ENCODE measurements at regions not wholly inside any gene's neighbourhood (a gene's known extent, or its start where the extent isn't known, plus 50 kb on each side); places are given as distances from the start of the nearest gene placed in this dataset.

- ChIA-PET POLR2A (no interaction called here), CTCF (no interaction called here)
- Histone ChIP-seq H3K27me3 (replicated peaks in 2 of 5; ENCODE audit: control insufficient read depth in 4 of 5, insufficient read depth in 5 of 5, low read length in 4 of 5) (peaks cover 0 to 4% (median 0%) of the 10 kb centered on the region in 5 experiments), H3K27ac (ENCODE audit: insufficient read depth in 1 of 2, low read depth in 1 of 2, low read length in 2 of 2, poor library complexity in 1 of 2, severe bottlenecking in 2 of 2) (no peak overlapping the region), H3K36me3 (ENCODE audit: control insufficient read depth in 4 of 4, insufficient read depth in 4 of 4, low read length in 3 of 4) (no peaks in the 10 kb centered on the region), H3K9me3 (ENCODE audit: control extremely low read depth in 1 of 5, control insufficient read depth in 4 of 5, insufficient read depth in 2 of 5, low read depth in 1 of 5, low read length in 4 of 5) (no peaks in the 10 kb centered on the region), H3K4me1 (ENCODE audit: control extremely low read depth in 1 of 4, control insufficient read depth in 4 of 4, insufficient read depth in 4 of 4, low read length in 3 of 4) (no peaks in the 10 kb centered on the region), H3K4me3 (ENCODE audit: control insufficient read depth in 1 of 7, extremely low read depth in 1 of 7, insufficient read depth in 4 of 7, low read depth in 2 of 7, low read length in 6 of 7) (no peak overlapping the region)
- WGBS (ENCODE audit: insufficient coverage) = no CpG with 5 or more reads among the region's 1 CpG
- DNase-seq = no peak
These were observed 176.4 kb downstream of the XPNPEP1 start for GRCh38 chr10:109746861-109747260.

- POLR2A ChIA-PET = no interaction called here
- no peak for DNase-seq
- Histone ChIP-seq H3K4me1 (ENCODE audit: control extremely low read depth in 1 of 4, control insufficient read depth in 4 of 4, insufficient read depth in 4 of 4, low read length in 3 of 4) (no peaks in the 10 kb centered on the region), H3K9me3 (ENCODE audit: control extremely low read depth in 1 of 5, control insufficient read depth in 4 of 5, insufficient read depth in 2 of 5, low read depth in 1 of 5, low read length in 4 of 5) (no peaks in the 10 kb centered on the region), H3K27me3 (replicated peaks in 2 of 5; ENCODE audit: control insufficient read depth in 4 of 5, insufficient read depth in 5 of 5, low read length in 4 of 5) (peaks cover 0 to 6% (median 0%) of the 10 kb centered on the region in 5 experiments), H3K4me3 (ENCODE audit: control insufficient read depth in 1 of 7, extremely low read depth in 1 of 7, insufficient read depth in 4 of 7, low read depth in 2 of 7, low read length in 6 of 7) (no peak overlapping the region), H3K36me3 (ENCODE audit: control insufficient read depth in 4 of 4, insufficient read depth in 4 of 4, low read length in 3 of 4) (no peaks in the 10 kb centered on the region), H3K27ac (ENCODE audit: insufficient read depth in 1 of 2, low read depth in 1 of 2, low read length in 2 of 2, poor library complexity in 1 of 2, severe bottlenecking in 2 of 2) (no peak overlapping the region)
- CTCF ChIA-PET = no interaction called here
These were observed 179.3 kb downstream of the XPNPEP1 start for GRCh38 chr10:109744020-109744419.

DNA sequence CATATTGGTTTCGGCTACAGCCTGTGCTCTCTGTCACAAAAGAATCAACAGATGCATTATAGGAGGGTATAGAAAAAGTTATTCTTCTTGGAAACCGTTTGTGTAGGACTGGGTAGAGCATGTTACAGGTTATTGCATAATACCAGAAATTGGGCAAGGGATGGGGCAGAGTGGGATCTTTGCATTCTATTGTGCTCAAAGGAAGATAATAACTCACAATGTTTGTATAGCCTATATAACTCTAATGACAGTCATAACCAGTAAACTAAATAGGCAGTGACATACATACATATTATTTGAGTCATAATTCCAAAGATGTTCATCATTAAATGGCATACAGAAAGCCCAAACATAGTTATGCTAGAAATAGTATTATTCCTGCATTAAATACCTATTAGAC lies 179.7 kb downstream of the XPNPEP1 start:
- CTCF ChIA-PET = no interaction called here
- H3K4me1 ChIP-seq (ENCODE audit: control extremely low read depth in 1 of 4, control insufficient read depth in 4 of 4, insufficient read depth in 4 of 4, low read length in 3 of 4) = no peaks in the 10 kb centered on the region
- WGBS (ENCODE audit: insufficient coverage) = 0% methylated on average over 1 of the region's 2 CpGs

GRCh38 chr10:109743146-109743545 lies 180.2 kb downstream of the XPNPEP1 start:
- DNase-seq = no peak
- WGBS (ENCODE audit: insufficient coverage) = 25% methylated on average over 5 of the region's 5 CpGs
- Histone ChIP-seq H3K27ac (ENCODE audit: insufficient read depth in 1 of 2, low read depth in 1 of 2, low read length in 2 of 2, poor library complexity in 1 of 2, severe bottlenecking in 2 of 2) (no peak overlapping the region), H3K4me3 (ENCODE audit: control insufficient read depth in 1 of 7, extremely low read depth in 1 of 7, insufficient read depth in 4 of 7, low read depth in 2 of 7, low read length in 6 of 7) (no peak overlapping the region), H3K36me3 (ENCODE audit: control insufficient read depth in 4 of 4, insufficient read depth in 4 of 4, low read length in 3 of 4) (no peaks in the 10 kb centered on the region), H3K9me3 (ENCODE audit: control extremely low read depth in 1 of 5, control insufficient read depth in 4 of 5, insufficient read depth in 2 of 5, low read depth in 1 of 5, low read length in 4 of 5) (no peaks in the 10 kb centered on the region), H3K4me1 (ENCODE audit: control extremely low read depth in 1 of 4, control insufficient read depth in 4 of 4, insufficient read depth in 4 of 4, low read length in 3 of 4) (no peaks in the 10 kb centered on the region), H3K27me3 (replicated peaks in 2 of 5; ENCODE audit: control insufficient read depth in 4 of 5, insufficient read depth in 5 of 5, low read length in 4 of 5) (peaks cover 0 to 6% (median 0%) of the 10 kb centered on the region in 5 experiments)
- CTCF ChIA-PET = no interaction called here
- POLR2A ChIA-PET = no interaction called here

More for the DNA sequence above, 179.7 kb downstream of the XPNPEP1 start:
- Histone ChIP-seq H3K4me3 (ENCODE audit: control insufficient read depth in 1 of 7, extremely low read depth in 1 of 7, insufficient read depth in 4 of 7, low read depth in 2 of 7, low read length in 6 of 7) (no peak overlapping the region), H3K27me3 (replicated peaks in 2 of 5; ENCODE audit: control insufficient read depth in 4 of 5, insufficient read depth in 5 of 5, low read length in 4 of 5) (peaks cover 0 to 6% (median 0%) of the 10 kb centered on the region in 5 experiments), H3K36me3 (ENCODE audit: control insufficient read depth in 4 of 4, insufficient read depth in 4 of 4, low read length in 3 of 4) (no peaks in the 10 kb centered on the region), H3K9me3 (ENCODE audit: control extremely low read depth in 1 of 5, control insufficient read depth in 4 of 5, insufficient read depth in 2 of 5, low read depth in 1 of 5, low read length in 4 of 5) (no peaks in the 10 kb centered on the region), H3K27ac (ENCODE audit: insufficient read depth in 1 of 2, low read depth in 1 of 2, low read length in 2 of 2, poor library complexity in 1 of 2, severe bottlenecking in 2 of 2) (no peak overlapping the region)
- DNase-seq = no peak
- POLR2A ChIA-PET = no interaction called here

DNA sequence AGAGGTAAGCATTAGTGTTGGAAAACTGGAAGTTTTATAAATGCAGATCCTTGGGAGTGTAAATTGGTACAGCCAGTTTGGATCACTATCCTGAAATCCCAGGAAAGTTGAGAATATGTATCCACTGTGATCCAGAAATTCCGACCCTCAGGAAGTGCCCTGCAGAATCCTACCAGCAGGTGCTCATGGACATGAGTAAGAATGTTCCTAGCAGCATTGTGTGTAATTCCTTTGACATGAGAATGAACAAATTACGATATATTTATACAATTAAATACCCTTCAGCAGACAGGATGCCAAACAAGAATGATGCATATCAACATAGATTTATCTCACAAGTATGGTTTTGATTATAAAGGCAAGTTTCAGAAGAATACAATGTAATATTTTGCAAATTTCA lies 181.6 kb downstream of the XPNPEP1 start:
- no CpG with 5 or more reads among the region's 2 CpGs for WGBS (ENCODE audit: insufficient coverage)

GRCh38 chr10:109740436-109740835 lies 182.9 kb downstream of the XPNPEP1 start:
- Histone ChIP-seq H3K4me1 (ENCODE audit: control extremely low read depth in 1 of 4, control insufficient read depth in 4 of 4, insufficient read depth in 4 of 4, low read length in 3 of 4) (no peaks in the 10 kb centered on the region), H3K36me3 (ENCODE audit: control insufficient read depth in 4 of 4, insufficient read depth in 4 of 4, low read length in 3 of 4) (no peaks in the 10 kb centered on the region), H3K27me3 (replicated peaks in 2 of 5; ENCODE audit: control insufficient read depth in 4 of 5, insufficient read depth in 5 of 5, low read length in 4 of 5) (peaks cover 0 to 6% (median 0%) of the 10 kb centered on the region in 5 experiments), H3K9me3 (ENCODE audit: control extremely low read depth in 1 of 5, control insufficient read depth in 4 of 5, insufficient read depth in 2 of 5, low read depth in 1 of 5, low read length in 4 of 5) (no peaks in the 10 kb centered on the region), H3K27ac (ENCODE audit: insufficient read depth in 1 of 2, low read depth in 1 of 2, low read length in 2 of 2, poor library complexity in 1 of 2, severe bottlenecking in 2 of 2) (no peak overlapping the region), H3K4me3 (ENCODE audit: control insufficient read depth in 1 of 7, extremely low read depth in 1 of 7, insufficient read depth in 4 of 7, low read depth in 2 of 7, low read length in 6 of 7) (no peak overlapping the region)
- POLR2A ChIA-PET = no interaction called here
- DNase-seq = no peak
- 88% methylated on average over 1 of the region's 3 CpGs for WGBS (ENCODE audit: insufficient coverage)
- CTCF ChIA-PET = no interaction called here

More for the DNA sequence above, 181.6 kb downstream of the XPNPEP1 start:
- DNase-seq = no peak
- H3K27ac ChIP-seq (ENCODE audit: insufficient read depth in 1 of 2, low read depth in 1 of 2, low read length in 2 of 2, poor library complexity in 1 of 2, severe bottlenecking in 2 of 2) = no peak overlapping the region
- ChIA-PET CTCF (no interaction called here), POLR2A (no interaction called here)
- H3K9me3 ChIP-seq (ENCODE audit: control extremely low read depth in 1 of 5, control insufficient read depth in 4 of 5, insufficient read depth in 2 of 5, low read depth in 1 of 5, low read length in 4 of 5) = no peaks in the 10 kb centered on the region
- no peak overlapping the region for H3K4me3 ChIP-seq (ENCODE audit: control insufficient read depth in 1 of 7, extremely low read depth in 1 of 7, insufficient read depth in 4 of 7, low read depth in 2 of 7, low read length in 6 of 7)
- H3K27me3 ChIP-seq (replicated peaks in 2 of 5; ENCODE audit: control insufficient read depth in 4 of 5, insufficient read depth in 5 of 5, low read length in 4 of 5) = peaks cover 0 to 6% (median 0%) of the 10 kb centered on the region in 5 experiments
- no peaks in the 10 kb centered on the region for H3K4me1 ChIP-seq (ENCODE audit: control extremely low read depth in 1 of 4, control insufficient read depth in 4 of 4, insufficient read depth in 4 of 4, low read length in 3 of 4)
- H3K36me3 ChIP-seq (ENCODE audit: control insufficient read depth in 4 of 4, insufficient read depth in 4 of 4, low read length in 3 of 4) = no peaks in the 10 kb centered on the region

GRCh38 chr10:109737626-109738025 lies 185.7 kb downstream of the XPNPEP1 start:
- no peak overlapping the region for H3K27ac ChIP-seq (ENCODE audit: insufficient read depth in 1 of 2, low read depth in 1 of 2, low read length in 2 of 2, poor library complexity in 1 of 2, severe bottlenecking in 2 of 2)
- ChIA-PET POLR2A (no interaction called here), CTCF (no interaction called here)
- no peak overlapping the region for H3K4me3 ChIP-seq (ENCODE audit: control insufficient read depth in 1 of 7, extremely low read depth in 1 of 7, insufficient read depth in 4 of 7, low read depth in 2 of 7, low read length in 6 of 7)
- H3K27me3 ChIP-seq (replicated peaks in 2 of 5; ENCODE audit: control insufficient read depth in 4 of 5, insufficient read depth in 5 of 5, low read length in 4 of 5) = peaks cover 0 to 2% (median 0%) of the 10 kb centered on the region in 5 experiments
- no peak for DNase-seq
- no peaks in the 10 kb centered on the region for H3K36me3 ChIP-seq (ENCODE audit: control insufficient read depth in 4 of 4, insufficient read depth in 4 of 4, low read length in 3 of 4)
- H3K4me1 ChIP-seq (ENCODE audit: control extremely low read depth in 1 of 4, control insufficient read depth in 4 of 4, insufficient read depth in 4 of 4, low read length in 3 of 4) = no peaks in the 10 kb centered on the region
- no peaks in the 10 kb centered on the region for H3K9me3 ChIP-seq (ENCODE audit: control extremely low read depth in 1 of 5, control insufficient read depth in 4 of 5, insufficient read depth in 2 of 5, low read depth in 1 of 5, low read length in 4 of 5)
- 93% methylated on average over 4 of the region's 5 CpGs for WGBS (ENCODE audit: insufficient coverage)

All from common myeloid progenitor, CD34-positive (primary cell).